H9 (cell line): ENCODE measurements at regions not wholly inside any gene's neighbourhood (a gene's known extent, or its start where the extent isn't known, plus 50 kb on each side); places are given as distances from the start of the nearest gene placed in this dataset.

Experiments
- DNase-seq: peaks from one replicate; pipeline ENCODE4 v3.0.0-alpha.2; 2017
- H2AFZ ChIP-seq: one replicate; pipeline ENCODE4 v1.6.1; 2013; ENCODE audit warnings: mild to moderate bottlenecking, low read length, control low read depth, moderate library complexity
- H2AK5ac ChIP-seq: 2 replicates; pipeline ENCODE4 v1.6.1; 2013; ENCODE audit warnings: low read length, control low read depth, mixed read lengths; ENCODE audit not compliant: insufficient read length
- H2BK120ac ChIP-seq: one replicate; pipeline ENCODE4 v1.6.1; 2013; ENCODE audit warnings: low read depth, mild to moderate bottlenecking, low read length, control low read depth, inconsistent platforms; ENCODE audit not compliant: poor library complexity, severe bottlenecking
- H2BK12ac ChIP-seq: 2 replicates; pipeline ENCODE4 v1.6.1; 2013; ENCODE audit warnings: low read length, control low read depth, mixed read lengths, low read depth; ENCODE audit not compliant: insufficient read length
- H2BK15ac ChIP-seq: 2 replicates; pipeline ENCODE4 v1.6.1; 2013; ENCODE audit warnings: low read depth, low read length, control low read depth
- H2BK20ac ChIP-seq: one replicate; pipeline ENCODE4 v1.6.1; 2013; ENCODE audit warnings: low read depth, mild to moderate bottlenecking, low read length, control low read depth, inconsistent platforms; ENCODE audit not compliant: poor library complexity, severe bottlenecking
- H2BK5ac ChIP-seq: 2 replicates; pipeline ENCODE4 v1.6.1; 2013; ENCODE audit warnings: low read length, control low read depth, mixed read lengths; ENCODE audit not compliant: insufficient read length
- H3K14ac ChIP-seq: 2 replicates; pipeline ENCODE4 v1.6.1; 2013; ENCODE audit warnings: low read length, control low read depth; ENCODE audit not compliant: insufficient read depth
- H3K18ac ChIP-seq: 2 replicates; pipeline ENCODE4 v1.6.1; 2013; ENCODE audit warnings: low read depth, mild to moderate bottlenecking, mixed read lengths, low read length, control low read depth; ENCODE audit not compliant: insufficient read length
- H3K23ac ChIP-seq: 2 replicates; pipeline ENCODE4 v1.6.1; 2013; ENCODE audit warnings: low read length, control low read depth, mixed read lengths, low read depth; ENCODE audit not compliant: insufficient read length
- H3K23me2 ChIP-seq: 2 replicates; pipeline ENCODE4 v1.6.1; 2013; ENCODE audit warnings: low read depth, mild to moderate bottlenecking, mixed read lengths, low read length, control low read depth; ENCODE audit not compliant: insufficient read length, poor library complexity, severe bottlenecking
- H3K27ac ChIP-seq: 2 replicates; pipeline ENCODE4 v1.5.1; 2013; ENCODE audit warnings: low read length, control low read depth, mixed read lengths, low read depth; ENCODE audit not compliant: insufficient read length
- H3K27me3 ChIP-seq: 2 replicates; pipeline ENCODE4 v1.6.1; 2013; ENCODE audit warnings: low read length, control low read depth, inconsistent platforms; ENCODE audit not compliant: insufficient read depth
- H3K4ac ChIP-seq: 2 replicates; pipeline ENCODE4 v1.6.1; 2013; ENCODE audit warnings: low read depth, mild to moderate bottlenecking, control low read depth, inconsistent platforms, low read length, moderate library complexity
- H3K4me1 ChIP-seq: 2 replicates; pipeline ENCODE4 v1.6.1; 2013; ENCODE audit warnings: low read length, control low read depth, inconsistent platforms; ENCODE audit not compliant: insufficient read depth
- H3K4me2 ChIP-seq: 2 replicates; pipeline ENCODE4 v1.6.1; 2013; ENCODE audit warnings: low read length, control low read depth, mixed read lengths; ENCODE audit not compliant: insufficient read length, insufficient read depth
- H3K56ac ChIP-seq: 2 replicates; pipeline ENCODE4 v1.6.1; 2013; ENCODE audit warnings: low read depth, mild to moderate bottlenecking, mixed read lengths, low read length, control low read depth; ENCODE audit not compliant: insufficient read length
- H3K79me1 ChIP-seq: 2 replicates; pipeline ENCODE4 v1.6.1; 2013; ENCODE audit warnings: low read depth, mild to moderate bottlenecking, moderate library complexity, low read length, control low read depth, inconsistent platforms; ENCODE audit not compliant: insufficient read depth, poor library complexity, severe bottlenecking
- H3K79me2 ChIP-seq: 2 replicates; pipeline ENCODE4 v1.6.1; 2013; ENCODE audit warnings: low read length, control low read depth, inconsistent platforms; ENCODE audit not compliant: insufficient read depth
- H3K9ac ChIP-seq: 2 replicates; pipeline ENCODE4 v1.6.1; 2013; ENCODE audit warnings: low read length, control low read depth, mixed read lengths; ENCODE audit not compliant: insufficient read length; ENCODE audit errors: extremely low read depth
- H3K9me3 ChIP-seq: one replicate; pipeline ENCODE4 v1.6.1; 2013; ENCODE audit warnings: low read depth, low read length, inconsistent platforms; ENCODE audit not compliant: control insufficient read depth
- H3T11ph ChIP-seq: one replicate; pipeline ENCODE4 v1.6.1; 2013; ENCODE audit warnings: mild to moderate bottlenecking, low read length, control low read depth, inconsistent platforms
- H4K20me1 ChIP-seq: one replicate; pipeline ENCODE4 v1.6.1; 2013; ENCODE audit not compliant: control insufficient read depth, insufficient read length, insufficient read depth
- H4K5ac ChIP-seq: 2 replicates; pipeline ENCODE4 v1.6.1; 2013; ENCODE audit warnings: low read depth, mild to moderate bottlenecking, mixed read lengths, low read length, control low read depth; ENCODE audit not compliant: insufficient read length
- H4K8ac ChIP-seq: replicated peaks from 2 replicates; pipeline ENCODE4 v1.6.1; 2013; ENCODE audit warnings: low read length, control low read depth, mixed read lengths, low read depth; ENCODE audit not compliant: insufficient read length
- H4K91ac ChIP-seq: 2 replicates; pipeline ENCODE4 v1.6.1; 2013; ENCODE audit warnings: low read depth, mild to moderate bottlenecking, moderate library complexity, mixed read lengths, low read length, control low read depth; ENCODE audit not compliant: insufficient read length
- H3K27ac Mint-ChIP-seq, 3 experiments: 2 replicates in 2 of 3; 3 replicates in 1 of 3; pipeline ENCODE4 v1.8.0; 2020 to 2021; ENCODE audit warnings: mixed read lengths in 3 of 3, mild to moderate bottlenecking in 1 of 3, moderate library complexity in 1 of 3
- H3K27me3 Mint-ChIP-seq: 2 replicates; pipeline ENCODE4 v1.8.0; 2021; ENCODE audit warnings: low read depth, mild to moderate bottlenecking, moderate library complexity, mixed read lengths
- H3K36me3 Mint-ChIP-seq, 3 experiments: 2 replicates in 2 of 3; 3 replicates in 1 of 3; pipeline ENCODE4 v1.8.0; 2020 to 2021; ENCODE audit warnings: low read depth in 3 of 3, mixed read lengths in 3 of 3; ENCODE audit not compliant: insufficient read depth in 1 of 3
- H3K4me1 Mint-ChIP-seq, 2 experiments: 2 replicates each; pipeline ENCODE4 v1.8.0; 2020; ENCODE audit warnings: mixed read lengths in 2 of 2
- H3K4me3 Mint-ChIP-seq, 2 experiments: 2 replicates in 1 of 2; 3 replicates in 1 of 2; pipeline ENCODE4 v1.8.0; 2020 to 2021; ENCODE audit warnings: mild to moderate bottlenecking in 2 of 2, mixed read lengths in 2 of 2, moderate library complexity in 1 of 2
- H3K9me3 Mint-ChIP-seq, 2 experiments: 2 replicates in 1 of 2; 3 replicates in 1 of 2; pipeline ENCODE4 v1.8.0; 2020; ENCODE audit warnings: mild to moderate bottlenecking in 2 of 2, mixed read lengths in 2 of 2, moderate library complexity in 1 of 2
- WGBS: extraction: QIAGEN DNeasy Blood & Tissue Kit; methylation state at CpG from one replicate; pipeline ENCODE4 v1.1.7; 2013; ENCODE audit warnings: missing lambda C conversion rate, low lambda C conversion rate, mixed read lengths; ENCODE audit not compliant: insufficient read length; ENCODE audit errors: extremely low coverage; 5-methylcytosine and 5-hydroxymethylcytosine counted together
- TF ChIP-seq, protein P1 (sequence below): fragments of 200-600 bp; sonication (generic); conservative IDR thresholded peaks from 3 replicates; pipeline ENCODE4 v1.8.0; 2021; ENCODE audit warnings: antibody characterized with exemption, mild to moderate bottlenecking

DNA sequence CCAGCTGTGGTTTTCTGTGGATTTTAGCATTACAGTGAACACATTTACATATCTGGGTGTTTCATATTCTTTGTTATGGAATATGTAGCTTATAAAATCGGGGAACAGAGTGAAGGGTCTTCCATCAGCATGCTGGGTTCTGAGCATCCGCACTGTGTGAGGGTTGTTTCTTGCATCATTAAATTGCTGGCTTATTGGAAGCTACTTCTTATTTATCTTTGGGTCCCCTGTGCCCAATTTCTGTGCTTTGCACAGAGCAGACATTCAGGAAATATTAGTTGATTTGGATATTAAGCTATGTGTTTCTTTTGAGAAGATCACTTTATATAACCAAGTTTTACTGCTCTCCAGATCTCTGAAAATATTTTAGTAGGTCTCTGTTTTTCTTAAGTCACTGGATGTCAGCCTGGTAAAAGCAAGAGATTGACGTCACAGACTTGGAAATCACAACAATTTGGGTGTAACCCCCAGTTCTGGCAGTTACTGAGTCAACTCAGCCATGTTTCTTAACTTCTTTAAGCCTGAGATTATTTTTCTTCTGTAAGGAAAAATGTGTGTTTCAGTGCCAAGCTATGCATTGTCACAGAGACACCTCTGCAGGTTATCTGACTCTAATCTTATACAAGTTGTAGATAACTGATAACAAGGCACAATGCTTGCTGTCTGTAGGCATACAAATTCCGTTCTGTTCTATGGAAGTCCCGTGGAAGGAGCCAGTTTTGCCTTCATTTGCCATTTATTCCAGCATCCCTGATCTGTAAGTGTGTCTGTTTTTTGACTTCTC, 258.3 kb upstream of the KAZN start:
- Mint-ChIP-seq H3K36me3 (0 out of 7 replicates have a peak, but pooled peaks cover 0 to 5% (median 0%) of the 10 kb centered on the region in 3 experiments), H3K4me3 (no peak overlapping the region), H3K27ac (peak overlapping the region in 1 of 3 experiments; percentile 41; a peak in 1 of 7 replicates), H3K4me1 (peaks cover 19 to 27% of the 10 kb centered on the region in 2 experiments), H3K27me3 (no peaks in the 10 kb centered on the region; the same call in 1 of the 2 replicates), H3K9me3 (peaks cover 0 to 6% of the 10 kb centered on the region in 2 experiments; a peak in 1 of 5 replicates)
- H3K14ac ChIP-seq: no peak overlapping the region
- no peak overlapping the region for H4K8ac ChIP-seq
- no peak overlapping the region for H2BK5ac ChIP-seq
- H3K9ac ChIP-seq: no peak overlapping the region
- H3K4ac ChIP-seq: no peak overlapping the region
- H2BK12ac ChIP-seq: no peak overlapping the region
- no peak overlapping the region for H3K56ac ChIP-seq
- no peak overlapping the region for H3K18ac ChIP-seq
- no CpG with 5 or more reads among the region's 5 CpGs for WGBS
- no peak for DNase-seq
- H3K23me2 ChIP-seq: no peaks in the 10 kb centered on the region
- TF ChIP-seq, protein P1, sequence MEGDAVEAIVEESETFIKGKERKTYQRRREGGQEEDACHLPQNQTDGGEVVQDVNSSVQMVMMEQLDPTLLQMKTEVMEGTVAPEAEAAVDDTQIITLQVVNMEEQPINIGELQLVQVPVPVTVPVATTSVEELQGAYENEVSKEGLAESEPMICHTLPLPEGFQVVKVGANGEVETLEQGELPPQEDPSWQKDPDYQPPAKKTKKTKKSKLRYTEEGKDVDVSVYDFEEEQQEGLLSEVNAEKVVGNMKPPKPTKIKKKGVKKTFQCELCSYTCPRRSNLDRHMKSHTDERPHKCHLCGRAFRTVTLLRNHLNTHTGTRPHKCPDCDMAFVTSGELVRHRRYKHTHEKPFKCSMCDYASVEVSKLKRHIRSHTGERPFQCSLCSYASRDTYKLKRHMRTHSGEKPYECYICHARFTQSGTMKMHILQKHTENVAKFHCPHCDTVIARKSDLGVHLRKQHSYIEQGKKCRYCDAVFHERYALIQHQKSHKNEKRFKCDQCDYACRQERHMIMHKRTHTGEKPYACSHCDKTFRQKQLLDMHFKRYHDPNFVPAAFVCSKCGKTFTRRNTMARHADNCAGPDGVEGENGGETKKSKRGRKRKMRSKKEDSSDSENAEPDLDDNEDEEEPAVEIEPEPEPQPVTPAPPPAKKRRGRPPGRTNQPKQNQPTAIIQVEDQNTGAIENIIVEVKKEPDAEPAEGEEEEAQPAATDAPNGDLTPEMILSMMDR: no peak
- H3K4me1 ChIP-seq: peaks cover 3% of the 10 kb centered on the region
- H3K4me2 ChIP-seq: no peak overlapping the region
- H4K5ac ChIP-seq: no peak overlapping the region
- no peaks in the 10 kb centered on the region for H3K27me3 ChIP-seq
- H3K79me2 ChIP-seq: no peaks in the 10 kb centered on the region
- H3K23ac ChIP-seq: no peak overlapping the region
- H2BK20ac ChIP-seq: no peak overlapping the region
- no peak overlapping the region for H3T11ph ChIP-seq
- no peaks in the 10 kb centered on the region for H4K20me1 ChIP-seq
- H2AK5ac ChIP-seq: no peak overlapping the region
- H2AFZ ChIP-seq: no peak overlapping the region
- no peaks in the 10 kb centered on the region for H3K79me1 ChIP-seq
- H3K27ac ChIP-seq: no peak overlapping the region
- no peaks in the 10 kb centered on the region for H3K9me3 ChIP-seq
- no peak overlapping the region for H4K91ac ChIP-seq
- H2BK120ac ChIP-seq: no peak overlapping the region
- no peak overlapping the region for H2BK15ac ChIP-seq
